ENCODE measurements at regions not wholly inside any gene's neighbourhood (a gene's known extent, or its start where the extent isn't known, plus 50 kb on each side); places are given as distances from the start of the nearest gene placed in this dataset.

DNA sequence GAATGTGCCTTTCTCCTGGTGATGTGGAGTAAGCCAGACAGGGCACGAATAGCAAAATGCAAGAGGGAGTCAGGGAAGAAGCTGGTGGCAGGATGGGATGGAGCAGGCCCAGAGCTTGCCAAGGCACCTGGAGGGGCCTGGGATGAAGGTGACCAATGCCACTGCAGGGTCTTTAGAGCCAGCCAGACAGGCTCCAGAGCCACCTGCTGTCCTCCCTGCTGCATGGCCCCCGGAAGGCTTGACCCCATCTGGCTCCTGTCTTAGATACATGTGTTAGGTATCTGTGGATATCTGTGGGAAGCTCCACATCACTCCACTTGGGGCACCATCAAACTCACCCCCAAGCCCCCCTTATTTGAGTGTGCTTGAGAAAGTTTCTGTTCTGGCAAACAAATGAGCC is 99.9 kb upstream of the ATL2 start:
- H3K27me3 ChIP-seq (ENCODE audit: control insufficient read depth, insufficient read depth, low read length), result no peaks in the 10 kb centered on the region
- H3K4me1 ChIP-seq (ENCODE audit: control insufficient read depth, insufficient read depth, low read length), result no peaks in the 10 kb centered on the region
- H3K36me3 ChIP-seq (ENCODE audit: control insufficient read depth, insufficient read depth, low read length), result no peaks in the 10 kb centered on the region
- H3K9ac ChIP-seq (ENCODE audit: low read length), result no peak overlapping the region
- H3K4me3 ChIP-seq (ENCODE audit: low read length), result no peak overlapping the region
- H3K27ac ChIP-seq (ENCODE audit: low read depth, low read length), result no peak overlapping the region

DNA sequence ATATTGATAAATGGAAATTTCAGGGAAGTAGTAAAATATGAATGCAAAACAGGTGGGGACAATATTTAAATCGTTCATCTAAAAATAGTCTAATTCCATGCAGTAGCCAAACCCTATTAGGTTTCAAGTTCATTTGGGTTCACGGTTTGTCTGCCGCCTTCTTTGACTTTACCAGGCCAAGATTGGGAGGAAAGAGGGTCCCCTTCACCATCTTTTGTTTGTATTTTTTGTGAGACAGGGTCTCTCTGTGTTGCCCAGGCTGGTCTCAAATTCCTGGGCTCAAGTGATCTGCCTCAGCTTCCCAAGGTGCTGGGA is 98.5 kb upstream of the ATL2 start:
- Histone ChIP-seq H3K4me1 (ENCODE audit: control insufficient read depth, insufficient read depth, low read length) (no peaks in the 10 kb centered on the region), H3K27me3 (ENCODE audit: control insufficient read depth, insufficient read depth, low read length) (no peaks in the 10 kb centered on the region), H3K36me3 (ENCODE audit: control insufficient read depth, insufficient read depth, low read length) (no peaks in the 10 kb centered on the region), H3K9ac (ENCODE audit: low read length) (no peak overlapping the region), H3K4me3 (ENCODE audit: low read length) (no peak overlapping the region), H3K27ac (ENCODE audit: low read depth, low read length) (no peak overlapping the region)

DNA sequence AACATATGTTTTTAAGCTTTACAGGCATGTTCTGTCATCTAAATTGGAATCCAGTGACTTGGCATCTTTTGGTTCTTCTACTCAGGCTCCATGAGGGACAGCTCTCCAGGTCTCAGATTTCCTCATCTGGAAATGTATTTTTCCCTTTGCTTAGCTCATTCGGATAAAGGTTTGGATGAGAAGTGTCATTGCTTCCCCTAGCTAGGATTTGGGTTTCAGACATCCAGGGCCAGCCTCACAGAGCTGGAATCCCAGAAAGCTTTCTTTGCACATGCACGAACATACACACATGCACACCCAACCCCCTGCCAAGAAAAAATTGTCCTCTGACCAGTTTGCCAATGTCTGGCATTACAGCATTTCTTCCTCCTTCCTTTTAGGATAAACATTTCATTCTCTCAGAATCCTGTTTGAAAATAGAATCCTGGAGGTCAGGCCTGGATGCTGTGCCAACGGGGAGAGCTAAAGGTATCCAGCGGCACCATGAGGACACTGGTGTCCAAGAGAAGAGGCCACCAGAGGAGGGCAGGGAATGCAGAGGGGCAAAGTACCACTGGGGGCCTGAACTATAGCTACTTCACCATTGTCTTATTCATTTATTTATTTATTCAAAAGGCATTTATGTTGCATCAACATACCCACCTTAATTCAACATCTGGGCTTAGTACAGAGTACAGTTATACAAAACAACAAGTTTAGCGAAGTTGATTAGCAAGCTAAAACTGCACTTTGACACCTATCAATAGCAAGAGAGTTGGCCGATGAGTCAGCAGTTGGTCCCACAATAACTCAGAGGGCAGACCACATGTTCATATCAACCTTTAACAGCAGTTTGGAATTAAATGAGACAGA is 97.9 kb upstream of the ATL2 start:
- Histone ChIP-seq H3K27me3 (ENCODE audit: control insufficient read depth, insufficient read depth, low read length) (no peaks in the 10 kb centered on the region), H3K27ac (ENCODE audit: low read depth, low read length) (no peak overlapping the region), H3K4me3 (ENCODE audit: low read length) (no peak overlapping the region), H3K4me1 (ENCODE audit: control insufficient read depth, insufficient read depth, low read length) (no peaks in the 10 kb centered on the region), H3K36me3 (ENCODE audit: control insufficient read depth, insufficient read depth, low read length) (no peaks in the 10 kb centered on the region), H3K9ac (ENCODE audit: low read length) (no peak overlapping the region)

DNA sequence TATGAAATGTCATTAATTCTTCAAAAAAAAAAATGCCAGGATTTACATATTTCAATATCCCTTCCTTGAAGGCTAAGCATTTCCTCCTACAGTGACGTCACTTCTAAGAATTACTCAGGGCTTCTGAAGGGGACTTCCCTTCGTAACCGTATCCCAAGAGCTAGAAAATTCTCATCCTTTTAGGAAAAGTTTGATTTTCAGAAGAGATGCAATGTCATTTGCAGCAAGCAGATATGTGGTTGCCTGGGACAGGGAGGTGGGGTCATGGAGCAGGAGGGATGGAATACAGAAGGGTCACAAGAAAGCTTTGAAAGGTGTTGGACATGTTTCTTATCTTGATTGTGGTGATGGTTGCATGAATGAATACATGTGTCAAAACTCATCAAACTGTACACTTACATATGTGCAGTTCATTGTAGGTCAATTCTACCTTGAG is 97.0 kb upstream of the ATL2 start:
- H3K4me1 ChIP-seq (ENCODE audit: control insufficient read depth, insufficient read depth, low read length), result no peaks in the 10 kb centered on the region

DNA sequence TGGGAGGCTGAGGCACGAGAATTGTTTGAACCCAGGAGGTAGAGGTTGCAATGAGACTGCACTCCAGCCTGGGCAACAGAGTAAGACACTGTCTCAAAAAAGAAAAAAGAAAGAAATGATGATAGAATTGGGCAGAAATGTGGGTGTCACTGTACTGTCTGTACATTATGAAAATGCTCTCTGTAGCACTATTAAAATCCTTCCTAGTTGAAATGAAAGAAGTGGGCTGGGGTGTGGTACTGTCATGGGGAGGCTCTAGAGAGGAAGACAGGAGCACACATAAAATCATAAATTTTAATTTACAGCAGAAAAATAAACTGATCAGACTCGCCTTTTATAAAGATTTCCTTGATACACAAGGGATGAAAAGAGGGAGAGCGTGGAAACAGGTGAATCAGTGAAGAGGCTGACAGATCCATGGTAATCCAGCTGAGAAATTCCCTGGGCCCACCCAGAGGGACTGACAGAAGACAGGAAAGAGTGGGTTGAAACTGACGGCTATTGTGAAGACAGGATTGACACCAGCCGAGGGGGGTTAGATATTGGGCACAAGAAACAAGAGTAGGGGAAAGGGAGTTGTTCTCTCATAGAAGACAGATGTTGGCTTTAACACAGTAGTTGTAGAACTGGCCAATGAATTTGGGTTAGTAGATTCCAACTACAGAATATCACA is 96.4 kb upstream of the ATL2 start:
- Histone ChIP-seq H3K36me3 (ENCODE audit: control insufficient read depth, insufficient read depth, low read length) (no peaks in the 10 kb centered on the region), H3K4me1 (ENCODE audit: control insufficient read depth, insufficient read depth, low read length) (no peaks in the 10 kb centered on the region), H3K27ac (ENCODE audit: low read depth, low read length) (no peak overlapping the region), H3K27me3 (ENCODE audit: control insufficient read depth, insufficient read depth, low read length) (no peaks in the 10 kb centered on the region), H3K9ac (ENCODE audit: low read length) (no peak overlapping the region), H3K4me3 (ENCODE audit: low read length) (no peak overlapping the region)

More for the DNA sequence above, 97.0 kb upstream of the ATL2 start:
- Histone ChIP-seq H3K27ac (ENCODE audit: low read depth, low read length) (no peak overlapping the region), H3K9ac (ENCODE audit: low read length) (no peak overlapping the region), H3K27me3 (ENCODE audit: control insufficient read depth, insufficient read depth, low read length) (no peaks in the 10 kb centered on the region), H3K4me3 (ENCODE audit: low read length) (no peak overlapping the region), H3K36me3 (ENCODE audit: control insufficient read depth, insufficient read depth, low read length) (no peaks in the 10 kb centered on the region)

DNA sequence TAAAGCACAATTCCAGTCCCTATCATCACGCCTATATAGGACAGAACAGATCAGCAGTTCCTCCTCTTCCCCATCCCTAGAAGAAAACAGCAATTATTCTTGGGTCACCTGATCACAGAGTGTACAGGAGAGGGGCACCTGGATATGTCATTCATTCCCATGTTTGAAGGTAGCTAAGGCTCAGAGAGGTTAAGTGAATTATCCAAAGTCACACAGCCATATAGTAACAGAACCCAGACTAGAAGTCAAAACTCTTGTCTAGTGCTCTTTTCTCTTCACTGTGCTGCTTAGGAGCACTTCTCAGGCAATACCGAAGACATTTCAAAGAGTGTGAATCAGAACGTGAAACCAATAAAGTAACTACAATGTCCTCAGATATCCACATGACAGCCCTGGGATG is 93.0 kb upstream of the ATL2 start:
- Histone ChIP-seq H3K4me1 (ENCODE audit: control insufficient read depth, insufficient read depth, low read length) (peaks cover 30% of the 10 kb centered on the region), H3K27ac (ENCODE audit: low read depth, low read length) (peak overlapping the region; percentile 45), H3K27me3 (ENCODE audit: control insufficient read depth, insufficient read depth, low read length) (no peaks in the 10 kb centered on the region), H3K4me3 (ENCODE audit: low read length) (no peak overlapping the region), H3K36me3 (ENCODE audit: control insufficient read depth, insufficient read depth, low read length) (no peaks in the 10 kb centered on the region), H3K9ac (ENCODE audit: low read length) (no peak overlapping the region)

DNA sequence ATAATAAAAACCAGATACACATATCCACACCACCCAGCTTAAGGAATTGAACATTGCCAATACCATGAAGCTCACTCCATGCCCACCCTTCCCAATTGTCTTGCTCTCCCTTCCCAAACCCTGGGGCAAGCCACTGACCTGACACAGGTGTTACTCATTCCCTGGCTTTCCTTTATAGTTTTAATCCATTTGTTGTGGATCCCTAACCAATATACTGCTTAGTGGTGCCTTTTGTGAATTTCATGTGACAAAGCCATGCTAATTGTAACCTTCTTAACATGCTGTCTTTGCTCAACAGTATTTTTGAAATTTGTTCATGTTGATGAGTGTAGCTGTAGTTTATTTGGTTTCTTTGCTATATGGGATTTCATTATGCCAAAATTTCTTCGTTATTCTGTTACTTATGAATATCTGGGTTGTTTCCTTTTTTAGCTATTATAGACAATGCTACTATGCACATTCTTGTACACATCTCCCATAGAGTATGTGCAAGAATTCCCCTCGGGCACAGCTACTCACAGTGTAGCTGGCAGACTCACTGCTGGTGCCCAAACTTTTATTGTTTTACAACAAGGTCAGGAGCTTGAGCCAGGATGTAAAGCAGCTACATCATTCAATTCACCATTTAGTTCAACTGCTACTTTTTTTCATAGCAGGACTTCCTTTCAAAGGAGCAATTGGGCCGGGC is 90.8 kb upstream of the ATL2 start:
- Histone ChIP-seq H3K4me1 (ENCODE audit: control insufficient read depth, insufficient read depth, low read length) (peaks cover 36% of the 10 kb centered on the region), H3K27ac (ENCODE audit: low read depth, low read length) (peak overlapping the region; percentile 94), H3K36me3 (ENCODE audit: control insufficient read depth, insufficient read depth, low read length) (no peaks in the 10 kb centered on the region), H3K9ac (ENCODE audit: low read length) (no peak overlapping the region), H3K27me3 (ENCODE audit: control insufficient read depth, insufficient read depth, low read length) (no peaks in the 10 kb centered on the region), H3K4me3 (ENCODE audit: low read length) (no peak overlapping the region)

DNA sequence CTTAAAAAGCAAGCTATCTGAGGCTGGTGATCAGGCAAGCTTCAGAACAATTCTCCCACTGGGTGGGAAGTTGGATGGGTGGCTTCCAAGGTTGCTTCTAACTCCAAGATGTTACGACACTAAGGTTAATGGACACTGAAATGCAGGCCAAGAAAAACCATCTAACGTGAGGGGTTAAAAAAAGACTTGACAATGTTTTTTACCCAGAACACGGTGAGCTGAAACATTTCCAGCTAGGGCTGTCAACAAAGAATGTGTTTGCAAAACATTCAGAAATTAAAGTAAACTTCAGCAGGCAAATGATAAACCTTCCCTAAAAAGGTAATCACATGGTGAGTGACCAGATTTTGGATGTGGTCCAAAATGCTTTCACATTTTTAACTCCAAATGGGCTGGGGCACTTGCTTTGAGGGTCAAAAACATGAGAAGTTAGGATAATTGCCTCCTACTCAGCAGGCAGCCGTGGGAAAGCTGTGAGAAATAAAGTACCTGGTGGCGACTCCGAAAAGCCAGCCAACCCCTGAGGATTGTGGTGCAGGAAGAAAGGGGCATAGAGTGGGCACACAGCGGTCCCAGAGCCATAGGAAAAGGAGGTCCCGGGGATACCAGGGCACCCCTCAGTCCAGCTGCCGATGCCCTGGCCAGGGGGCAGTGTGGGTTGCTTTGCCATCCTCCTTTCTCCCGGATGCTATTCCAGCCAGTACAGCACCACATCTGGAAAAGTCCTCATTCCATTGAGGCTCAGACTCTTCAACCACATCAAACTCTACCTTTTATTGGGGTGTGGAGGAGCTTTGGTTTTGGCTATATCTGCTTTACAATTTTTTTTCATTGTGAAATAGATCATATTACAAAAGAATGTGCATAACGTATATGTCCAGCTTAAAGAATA is 90.0 kb upstream of the ATL2 start:
- H3K4me1 ChIP-seq (ENCODE audit: control insufficient read depth, insufficient read depth, low read length), result peaks cover 38% of the 10 kb centered on the region
- no peak overlapping the region for H3K9ac ChIP-seq (ENCODE audit: low read length)
- H3K36me3 ChIP-seq (ENCODE audit: control insufficient read depth, insufficient read depth, low read length), result no peaks in the 10 kb centered on the region
- H3K27me3 ChIP-seq (ENCODE audit: control insufficient read depth, insufficient read depth, low read length), result no peaks in the 10 kb centered on the region
- H3K4me3 ChIP-seq (ENCODE audit: low read length), result no peak overlapping the region
- peak overlapping the region; percentile 94 for H3K27ac ChIP-seq (ENCODE audit: low read depth, low read length)

DNA sequence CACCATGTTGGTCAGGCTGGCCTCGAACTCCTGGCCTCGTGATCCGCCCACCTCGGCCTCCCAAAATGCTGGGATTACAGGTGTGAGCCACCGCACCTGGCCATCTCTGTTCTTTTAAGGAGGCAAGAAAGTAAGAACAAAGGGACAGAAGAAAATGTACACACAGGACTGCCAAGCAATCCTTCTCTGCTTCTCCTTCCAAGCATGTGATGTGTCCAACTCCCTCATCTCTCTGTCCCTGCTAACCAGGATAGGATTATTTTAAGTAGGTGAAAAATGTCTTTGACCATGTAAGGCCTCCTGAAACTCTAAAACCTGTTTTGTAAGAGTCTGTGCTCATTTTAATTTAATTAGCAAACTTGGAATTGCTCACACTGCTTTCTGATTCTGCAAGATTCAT is 89.3 kb upstream of the ATL2 start:
- no peak overlapping the region for H3K9ac ChIP-seq (ENCODE audit: low read length)
- H3K27ac ChIP-seq (ENCODE audit: low read depth, low read length), result peak overlapping the region; percentile 94
- no peak overlapping the region for H3K4me3 ChIP-seq (ENCODE audit: low read length)
- H3K36me3 ChIP-seq (ENCODE audit: control insufficient read depth, insufficient read depth, low read length), result no peaks in the 10 kb centered on the region
- H3K4me1 ChIP-seq (ENCODE audit: control insufficient read depth, insufficient read depth, low read length), result peaks cover 42% of the 10 kb centered on the region
- H3K27me3 ChIP-seq (ENCODE audit: control insufficient read depth, insufficient read depth, low read length), result no peaks in the 10 kb centered on the region

DNA sequence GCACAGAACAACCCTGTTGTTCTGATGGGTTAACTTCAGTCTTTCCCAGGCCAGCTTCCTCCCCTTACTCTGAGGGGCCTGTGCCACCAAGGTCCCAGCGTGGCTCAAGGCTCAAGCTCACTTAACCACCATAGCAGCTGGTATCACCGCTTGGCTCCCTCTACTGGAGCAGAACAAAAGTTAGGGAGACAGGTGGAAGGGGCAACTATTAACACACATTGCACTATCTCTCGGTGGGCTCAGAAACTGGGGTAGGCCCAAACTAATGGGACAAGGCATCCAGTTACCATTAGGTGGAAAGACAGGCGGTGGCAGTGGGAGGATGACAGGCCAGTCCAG is 88.7 kb upstream of the ATL2 start:
- Histone ChIP-seq H3K9ac (ENCODE audit: low read length) (no peak overlapping the region), H3K27ac (ENCODE audit: low read depth, low read length) (peak overlapping the region; percentile 94), H3K27me3 (ENCODE audit: control insufficient read depth, insufficient read depth, low read length) (no peaks in the 10 kb centered on the region), H3K36me3 (ENCODE audit: control insufficient read depth, insufficient read depth, low read length) (no peaks in the 10 kb centered on the region), H3K4me1 (ENCODE audit: control insufficient read depth, insufficient read depth, low read length) (peaks cover 43% of the 10 kb centered on the region), H3K4me3 (ENCODE audit: low read length) (no peak overlapping the region)

DNA sequence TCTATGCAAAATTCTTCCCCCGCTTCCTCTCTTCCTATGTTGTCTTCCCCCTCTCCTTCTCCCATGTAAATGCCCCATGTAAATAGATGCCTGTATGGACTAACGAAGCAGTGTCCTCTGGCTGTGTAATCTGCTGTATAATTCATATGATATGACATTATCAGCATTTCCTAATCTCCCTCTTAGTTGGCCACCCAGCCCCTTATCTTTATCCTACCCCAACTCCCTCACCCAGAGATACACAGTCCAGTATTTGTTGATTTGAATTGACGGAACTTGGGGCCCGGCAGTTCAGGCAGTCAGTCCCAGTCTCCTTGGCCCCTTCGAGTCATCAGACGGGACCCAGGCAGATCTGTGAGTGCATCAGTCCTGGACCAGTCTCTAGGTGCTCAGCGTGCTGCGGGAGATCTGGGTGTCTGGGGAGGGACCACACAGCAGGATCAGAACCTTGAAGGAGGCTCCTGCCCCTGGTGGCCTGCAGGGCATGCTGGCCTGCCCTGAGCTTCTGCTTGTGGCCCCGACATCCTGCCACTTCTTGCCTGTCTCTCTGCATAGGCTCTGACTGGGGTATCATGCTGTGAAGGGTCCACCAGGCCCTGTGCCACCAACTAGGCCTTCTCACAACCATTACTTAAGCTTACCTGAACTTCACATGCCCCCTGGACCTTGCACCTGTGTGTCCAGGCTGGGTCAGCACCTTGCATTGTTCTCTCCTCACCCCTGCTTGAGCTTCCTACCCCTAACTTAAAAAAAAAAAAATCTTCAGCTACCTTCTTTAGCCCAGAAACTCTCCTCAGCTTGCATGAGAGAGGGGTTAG is 88.1 kb upstream of the ATL2 start:
- no peak overlapping the region for H3K9ac ChIP-seq (ENCODE audit: low read length)
- no peaks in the 10 kb centered on the region for H3K27me3 ChIP-seq (ENCODE audit: control insufficient read depth, insufficient read depth, low read length)
- peak overlapping the region; percentile 94 for H3K27ac ChIP-seq (ENCODE audit: low read depth, low read length)
- H3K36me3 ChIP-seq (ENCODE audit: control insufficient read depth, insufficient read depth, low read length), result no peaks in the 10 kb centered on the region
- H3K4me3 ChIP-seq (ENCODE audit: low read length), result no peak overlapping the region
- H3K4me1 ChIP-seq (ENCODE audit: control insufficient read depth, insufficient read depth, low read length), result peaks cover 43% of the 10 kb centered on the region
